IMR-90 (cell line): ENCODE measurements at regions not wholly inside any gene's neighbourhood (a gene's known extent, or its start where the extent isn't known, plus 50 kb on each side); places are given as distances from the start of the nearest gene placed in this dataset.

Experiments
- ATAC-seq: fragments of 200-7000 bp; cut with Tn5 transposase; 2 replicates; pipeline ENCODE4 v1.9.1; 2020; ENCODE audit warnings: low read depth, mild to moderate bottlenecking, moderate library complexity
- BruUV-seq: library from RNA; stranded (reverse); fragments of 400-500 nt; replicated peaks from 2 replicates; lab custom pipeline; 2021; lab: Mats Ljungman, UMichigan
- CTCF ChIA-PET: fragments of 300-600 bp; formaldehyde crosslinking; extraction: SDS; loops from one replicate; lab custom pipeline; 2021; ENCODE audit warnings: antibody characterized with exemption; lab: Yijun Ruan, JAX
- POLR2A ChIA-PET: fragments of 300-600 bp; sonication (Branson Sonifier 250); formaldehyde crosslinking; loops from one replicate; lab custom pipeline; 2022; ENCODE audit warnings: antibody characterized with exemption; ENCODE audit not compliant: unreplicated experiment; lab: Charles Lee
- DNase-seq: peaks from one replicate; pipeline ENCODE4 v3.0.0; 2013
- H2AFZ ChIP-seq: replicated peaks from 2 replicates; pipeline ENCODE3; 2013; ENCODE audit warnings: low read length, mild to moderate bottlenecking; ENCODE audit not compliant: poor library complexity
- H2AK5ac ChIP-seq: 2 replicates; pipeline ENCODE4 v1.6.1; 2013; ENCODE audit warnings: low read depth, low read length, inconsistent platforms
- H2AK9ac ChIP-seq: replicated peaks from 2 replicates; pipeline ENCODE3; 2013; ENCODE audit warnings: mild to moderate bottlenecking, low read depth, low read length, moderate library complexity; ENCODE audit not compliant: poor library complexity
- H2BK120ac ChIP-seq: 2 replicates; pipeline ENCODE4 v1.6.1; 2013; ENCODE audit warnings: low read depth, low read length, inconsistent platforms
- H2BK15ac ChIP-seq: 3 replicates; pipeline ENCODE4 v1.6.1; 2013; ENCODE audit warnings: low read depth, low read length, inconsistent platforms
- H2BK20ac ChIP-seq: 2 replicates; pipeline ENCODE4 v1.6.1; 2013; ENCODE audit warnings: low read depth, mild to moderate bottlenecking, inconsistent platforms, low read length, moderate library complexity
- H2BK5ac ChIP-seq: 2 replicates; pipeline ENCODE4 v1.6.1; 2013; ENCODE audit warnings: mild to moderate bottlenecking, low read depth, low read length, inconsistent platforms; ENCODE audit not compliant: poor library complexity, severe bottlenecking
- H3K14ac ChIP-seq: replicated peaks from 2 replicates; pipeline ENCODE4 v1.6.1; 2013; ENCODE audit warnings: low read depth, low read length, inconsistent platforms
- H3K18ac ChIP-seq: 2 replicates; pipeline ENCODE4 v1.6.1; 2013; ENCODE audit warnings: low read depth, low read length, control low read depth
- H3K23ac ChIP-seq: 2 replicates; pipeline ENCODE4 v1.6.1; 2013; ENCODE audit warnings: low read depth, low read length, inconsistent platforms
- H3K27ac ChIP-seq: 2 replicates; pipeline ENCODE4 v1.5.1; 2013; ENCODE audit warnings: mild to moderate bottlenecking, control low read depth, low read length; ENCODE audit not compliant: insufficient read depth
- H3K27me3 ChIP-seq: 2 replicates; pipeline ENCODE4 v1.6.1; 2013; ENCODE audit warnings: low read length; ENCODE audit not compliant: control insufficient read depth, insufficient read depth
- H3K36me3 ChIP-seq: 2 replicates; pipeline ENCODE4 v1.6.1; 2013; ENCODE audit warnings: low read length, mixed read lengths; ENCODE audit not compliant: control insufficient read depth, insufficient read depth
- H3K4ac ChIP-seq: 2 replicates; pipeline ENCODE4 v1.6.1; 2013; ENCODE audit warnings: low read depth, low read length, inconsistent platforms
- H3K4me1 ChIP-seq: 2 replicates; pipeline ENCODE4 v1.6.1; 2013; ENCODE audit warnings: low read length, mixed read lengths; ENCODE audit not compliant: control insufficient read depth, insufficient read depth
- H3K4me2 ChIP-seq: 2 replicates; pipeline ENCODE4 v1.6.1; 2013; ENCODE audit warnings: low read depth, mild to moderate bottlenecking, control low read depth, low read length, moderate library complexity
- H3K4me3 ChIP-seq: 2 replicates; pipeline ENCODE4 v1.5.1; 2013; ENCODE audit warnings: low read depth, mild to moderate bottlenecking, control low read depth, low read length, moderate library complexity; ENCODE audit not compliant: insufficient read depth
- H3K56ac ChIP-seq: 2 replicates; pipeline ENCODE4 v1.6.1; 2013; ENCODE audit warnings: low read length, inconsistent platforms; ENCODE audit not compliant: insufficient read depth; ENCODE audit errors: extremely low read depth
- H3K79me1 ChIP-seq, 2 experiments: 2 replicates each; pipeline ENCODE4 v1.6.1; 2013; ENCODE audit warnings: low read length in 2 of 2, inconsistent platforms in 1 of 2, low read depth in 1 of 2
- H3K9ac ChIP-seq: 2 replicates; pipeline ENCODE4 v1.6.1; 2013; ENCODE audit warnings: low read depth, low read length, control low read depth
- H3K9me1 ChIP-seq: 2 replicates; pipeline ENCODE4 v1.6.1; 2013; ENCODE audit warnings: low read length, inconsistent platforms; ENCODE audit not compliant: insufficient read depth
- H3K9me3 ChIP-seq: 2 replicates; pipeline ENCODE4 v1.6.1; 2013; ENCODE audit warnings: low read length; ENCODE audit not compliant: control insufficient read depth, insufficient read depth
- H4K20me1 ChIP-seq: 2 replicates; pipeline ENCODE4 v1.6.1; 2013; ENCODE audit warnings: low read length, inconsistent platforms; ENCODE audit not compliant: insufficient read depth
- H4K5ac ChIP-seq: 2 replicates; pipeline ENCODE4 v1.6.1; 2013; ENCODE audit warnings: mild to moderate bottlenecking, low read depth, low read length, control low read depth
- H4K8ac ChIP-seq, 2 experiments: 2 replicates each; pipeline ENCODE4 v1.6.1; 2013; ENCODE audit warnings: low read depth in 2 of 2, low read length in 2 of 2, control low read depth in 1 of 2, inconsistent platforms in 1 of 2
- H4K91ac ChIP-seq: 2 replicates; pipeline ENCODE4 v1.6.1; 2013; ENCODE audit warnings: low read depth, low read length, inconsistent platforms; ENCODE audit not compliant: insufficient read depth
- BHLHE40 ChIP-seq: fragments of 150-350 bp; IDR thresholded peaks from 2 replicates; pipeline ENCODE4 v1.6.1; 2016; ENCODE audit warnings: mild to moderate bottlenecking, low read depth, low read length
- CHD1 ChIP-seq: IDR thresholded peaks from 2 replicates; pipeline ENCODE4 v1.6.1; 2012; ENCODE audit warnings: low read depth, low read length, improper control_type of control experiment
- FOS ChIP-seq: fragments of 150-350 bp; IDR thresholded peaks from 2 replicates; pipeline ENCODE4 v1.6.1; 2016; ENCODE audit warnings: low read depth, low read length
- MAFK ChIP-seq: IDR thresholded peaks from 2 replicates; pipeline ENCODE4 v1.6.1; 2012; ENCODE audit warnings: low read depth, low read length, improper control_type of control experiment
- MAZ ChIP-seq: IDR thresholded peaks from 2 replicates; pipeline ENCODE4 v1.6.1; 2012; ENCODE audit warnings: low read depth, mild to moderate bottlenecking, low read length, improper control_type of control experiment, moderate library complexity, borderline replicate concordance
- POLR2A ChIP-seq: IDR thresholded peaks from 2 replicates; pipeline ENCODE4 v1.6.1; 2012; ENCODE audit warnings: mild to moderate bottlenecking, low read depth, low read length
- RAD21 ChIP-seq: IDR thresholded peaks from 2 replicates; pipeline ENCODE4 v1.6.1; 2012; ENCODE audit warnings: low read length, improper control_type of control experiment
- RCOR1 ChIP-seq: IDR thresholded peaks from 2 replicates; pipeline ENCODE4 v1.6.1; 2012; ENCODE audit warnings: mild to moderate bottlenecking, low read length, improper control_type of control experiment; ENCODE audit not compliant: insufficient replicate concordance
- SMC3 ChIP-seq: fragments of 150-350 bp; IDR thresholded peaks from 2 replicates; pipeline ENCODE4 v1.6.1; 2016; ENCODE audit warnings: low read depth, mild to moderate bottlenecking, antibody characterized with exemption, low read length, moderate library complexity
- WGBS, 2 experiments: methylation state at CpG; one replicate each; pipeline versions ENCODE4 v1.1.5 to v1.1.7; 2013; ENCODE audit warnings: missing lambda C conversion rate in 2 of 2; ENCODE audit not compliant: insufficient read length in 1 of 2; ENCODE audit errors: extremely low coverage in 2 of 2; 5-methylcytosine and 5-hydroxymethylcytosine counted together
- dilution Hi-C: fragments of 300-500 bp; cut with HindIII; formaldehyde crosslinking; loops from one replicate; pipeline ENCODE4 v1.14.3; 2018; ENCODE audit warnings: low sequenced_read_pairs; ENCODE audit not compliant: unreplicated experiment
- in situ Hi-C: fragments of 300-500 bp; cut with MboI; formaldehyde crosslinking; loops from 3 replicates; pipeline ENCODE4 v1.14.3; 2019; ENCODE audit warnings: low sequenced_read_pairs, inconsistent platforms, mixed read lengths
- intact Hi-C: fragments of 100-400 bp; cut with micrococcal nuclease; formaldehyde crosslinking; loops from 2 replicates; pipeline ENCODE4 v1.10.0; 2022
- TF ChIP-seq, protein P1 (sequence below): conservative IDR thresholded peaks from 2 replicates; pipeline ENCODE4 v1.5.1; 2012; ENCODE audit warnings: mild to moderate bottlenecking, low read depth, low read length, improper control_type of control experiment

DNA sequence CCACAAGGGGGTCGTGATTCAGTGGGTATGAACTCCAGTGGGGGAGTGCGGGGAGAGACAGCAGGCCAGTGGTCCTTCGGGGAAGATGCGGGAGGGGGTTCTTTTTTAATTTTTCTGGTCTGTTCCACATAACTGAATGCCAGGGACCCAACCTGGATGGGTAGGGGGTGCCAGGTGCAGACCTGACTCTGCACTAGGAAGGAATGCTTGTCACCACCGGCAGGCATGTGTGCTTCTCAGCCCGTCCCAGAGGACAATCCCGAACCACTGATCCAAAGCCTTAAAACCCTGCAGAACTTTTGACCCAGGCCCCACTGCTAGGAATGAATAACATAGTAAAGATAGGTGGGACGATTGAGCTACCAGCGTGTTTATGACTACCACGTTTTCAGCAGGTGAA is 72.0 kb downstream of the DIO3 start:
- H3K9ac ChIP-seq, result no peak overlapping the region
- peaks cover 24% of the 10 kb centered on the region for H3K27me3 ChIP-seq
- no peaks in the 10 kb centered on the region for H3K9me3 ChIP-seq
- no peak overlapping the region for H2AK5ac ChIP-seq
- intact Hi-C loops (no loop called here), in situ Hi-C loops (no loop called here), dilution Hi-C loops (no loop called here)
- H2BK15ac ChIP-seq, result no peak overlapping the region
- POLR2A ChIA-PET, result no interaction called here
- no TSS peak for BruUV-seq
- H2BK120ac ChIP-seq, result no peak overlapping the region
- H4K91ac ChIP-seq, result no peak overlapping the region
- no peak overlapping the region for H3K56ac ChIP-seq
- no peak overlapping the region for H3K4me2 ChIP-seq
- H2BK5ac ChIP-seq, result no peak overlapping the region
- CTCF ChIA-PET, result no interaction called here
- H2AFZ ChIP-seq, result no peak overlapping the region
- no peak overlapping the region for H3K14ac ChIP-seq
- no peaks in the 10 kb centered on the region for H3K4me1 ChIP-seq
- DNase-seq (no peak), ATAC-seq (no peak)
- no peaks in the 10 kb centered on the region for H3K9me1 ChIP-seq
- no peak overlapping the region for H3K4me3 ChIP-seq
- H4K5ac ChIP-seq, result no peak overlapping the region
- no peak for TF ChIP-seq RCOR1
- no peak for TF ChIP-seq MAFK
- no peak for TF ChIP-seq MAZ
- no peak for TF ChIP-seq BHLHE40
- no peak for TF ChIP-seq SMC3
- no peak for TF ChIP-seq POLR2A
- no peak for TF ChIP-seq RAD21
- TF ChIP-seq FOS, result no peak
- TF ChIP-seq CHD1, result no peak
- TF ChIP-seq, protein P1, sequence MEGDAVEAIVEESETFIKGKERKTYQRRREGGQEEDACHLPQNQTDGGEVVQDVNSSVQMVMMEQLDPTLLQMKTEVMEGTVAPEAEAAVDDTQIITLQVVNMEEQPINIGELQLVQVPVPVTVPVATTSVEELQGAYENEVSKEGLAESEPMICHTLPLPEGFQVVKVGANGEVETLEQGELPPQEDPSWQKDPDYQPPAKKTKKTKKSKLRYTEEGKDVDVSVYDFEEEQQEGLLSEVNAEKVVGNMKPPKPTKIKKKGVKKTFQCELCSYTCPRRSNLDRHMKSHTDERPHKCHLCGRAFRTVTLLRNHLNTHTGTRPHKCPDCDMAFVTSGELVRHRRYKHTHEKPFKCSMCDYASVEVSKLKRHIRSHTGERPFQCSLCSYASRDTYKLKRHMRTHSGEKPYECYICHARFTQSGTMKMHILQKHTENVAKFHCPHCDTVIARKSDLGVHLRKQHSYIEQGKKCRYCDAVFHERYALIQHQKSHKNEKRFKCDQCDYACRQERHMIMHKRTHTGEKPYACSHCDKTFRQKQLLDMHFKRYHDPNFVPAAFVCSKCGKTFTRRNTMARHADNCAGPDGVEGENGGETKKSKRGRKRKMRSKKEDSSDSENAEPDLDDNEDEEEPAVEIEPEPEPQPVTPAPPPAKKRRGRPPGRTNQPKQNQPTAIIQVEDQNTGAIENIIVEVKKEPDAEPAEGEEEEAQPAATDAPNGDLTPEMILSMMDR, result no peak
- H3K36me3 ChIP-seq, result no peaks in the 10 kb centered on the region
- no peak overlapping the region for H2BK20ac ChIP-seq
- no peak overlapping the region for H4K8ac ChIP-seq
- no peaks in the 10 kb centered on the region for H3K79me1 ChIP-seq
- H4K20me1 ChIP-seq, result no peaks in the 10 kb centered on the region
- H3K23ac ChIP-seq, result no peak overlapping the region
- no peak overlapping the region for H3K4ac ChIP-seq
- no peak overlapping the region for H2AK9ac ChIP-seq
- no peak overlapping the region for H3K27ac ChIP-seq
- no peak overlapping the region for H3K18ac ChIP-seq
- WGBS, 2 experiments, result no CpG with 5 or more reads among the region's 10 CpGs
